ENCODE measurements at regions not wholly inside any gene's neighbourhood (a gene's known extent, or its start where the extent isn't known, plus 50 kb on each side); places are given as distances from the start of the nearest gene placed in this dataset.

GRCh38 chr3:166560253-166560652 is 723.0 kb upstream of the BCHE start:
- no peak for TF ChIP-seq CTCF (IDR thresholded peaks at IDR 0.05)
- Histone ChIP-seq H3K27ac (no peak overlapping the region), H3K4me3 (no peak overlapping the region), H3K4me1 (no peaks in the 10 kb centered on the region), H3K36me3 (no peaks in the 10 kb centered on the region), H3K9me3 (no peaks in the 10 kb centered on the region), H3K27me3 (no peaks in the 10 kb centered on the region)
- DNase-seq (ENCODE audit: low spot score in 2 of 2) = no peak
- intact Hi-C loops (cut with DNase I) = no loop called here

GRCh38 chr3:166556955-166557354 is 719.7 kb upstream of the BCHE start:
- no peaks in the 10 kb centered on the region for H3K9me3 ChIP-seq
- no peaks in the 10 kb centered on the region for H3K4me1 ChIP-seq
- DNase-seq (ENCODE audit: low spot score in 2 of 2) = no peak
- no peaks in the 10 kb centered on the region for H3K27me3 ChIP-seq
- H3K27ac ChIP-seq = no peak overlapping the region
- H3K4me3 ChIP-seq = no peak overlapping the region
- intact Hi-C loops (cut with DNase I) = no loop called here
- TF ChIP-seq CTCF (IDR thresholded peaks at IDR 0.05) = no peak
- no peaks in the 10 kb centered on the region for H3K36me3 ChIP-seq

- no peaks in the 10 kb centered on the region for H3K36me3 ChIP-seq
- intact Hi-C loops (cut with DNase I) = no loop called here
- TF ChIP-seq CTCF (IDR thresholded peaks at IDR 0.05) = no peak
- no peak overlapping the region for H3K4me3 ChIP-seq
- H3K27ac ChIP-seq = no peak overlapping the region
- no peak for DNase-seq (ENCODE audit: low spot score in 2 of 2)
- H3K27me3 ChIP-seq = no peaks in the 10 kb centered on the region
- no peaks in the 10 kb centered on the region for H3K4me1 ChIP-seq
- H3K9me3 ChIP-seq = no peaks in the 10 kb centered on the region
These were observed 716.8 kb upstream of the BCHE start for GRCh38 chr3:166554023-166554422.

- H3K4me3 ChIP-seq = no peak overlapping the region
- no peak for DNase-seq (ENCODE audit: low spot score in 2 of 2)
- intact Hi-C loops (cut with DNase I) = no loop called here
These were observed 696.5 kb upstream of the BCHE start for GRCh38 chr3:166533740-166534139.

GRCh38 chr3:166531730-166532129 is 694.5 kb upstream of the BCHE start:
- H3K27ac ChIP-seq = no peak overlapping the region
- H3K4me3 ChIP-seq = no peak overlapping the region
- DNase-seq (ENCODE audit: low spot score in 2 of 2) = no peak
- intact Hi-C loops (cut with DNase I) = no loop called here
- no peaks in the 10 kb centered on the region for H3K9me3 ChIP-seq
- no peaks in the 10 kb centered on the region for H3K36me3 ChIP-seq
- H3K27me3 ChIP-seq = no peaks in the 10 kb centered on the region
- H3K4me1 ChIP-seq = no peaks in the 10 kb centered on the region
- TF ChIP-seq CTCF (IDR thresholded peaks at IDR 0.05) = no peak

More at GRCh38 chr3:166533740-166534139, 696.5 kb upstream of the BCHE start:
- no peaks in the 10 kb centered on the region for H3K27me3 ChIP-seq
- no peak overlapping the region for H3K27ac ChIP-seq
- H3K4me1 ChIP-seq = no peaks in the 10 kb centered on the region
- TF ChIP-seq CTCF (IDR thresholded peaks at IDR 0.05) = no peak
- H3K36me3 ChIP-seq = no peaks in the 10 kb centered on the region
- H3K9me3 ChIP-seq = no peaks in the 10 kb centered on the region

GRCh38 chr3:166527325-166527724 is 690.1 kb upstream of the BCHE start:
- Histone ChIP-seq H3K27ac (no peak overlapping the region), H3K36me3 (no peaks in the 10 kb centered on the region), H3K9me3 (no peaks in the 10 kb centered on the region), H3K27me3 (no peaks in the 10 kb centered on the region), H3K4me1 (no peaks in the 10 kb centered on the region), H3K4me3 (no peak overlapping the region)
- DNase-seq (ENCODE audit: low spot score in 2 of 2) = no peak
- TF ChIP-seq CTCF (IDR thresholded peaks at IDR 0.05) = no peak
- intact Hi-C loops (cut with DNase I) = no loop called here

All from ascending aorta (tissue), 2 donors.